Hepatic stellate cell (primary cell): ENCODE measurements at regions not wholly inside any gene's neighbourhood (a gene's known extent, or its start where the extent isn't known, plus 50 kb on each side); places are given as distances from the start of the nearest gene placed in this dataset.
"Not testable (repeated sequence)": the region's sequence is repeated elsewhere in the genome, so short reads cannot be mapped to it uniquely, and the experiment has no call there.

Experiments
- DNase-seq: peaks from one replicate; pipeline ENCODE4 v3.0.0; 2011; ENCODE audit warnings: low spot score

DNA sequence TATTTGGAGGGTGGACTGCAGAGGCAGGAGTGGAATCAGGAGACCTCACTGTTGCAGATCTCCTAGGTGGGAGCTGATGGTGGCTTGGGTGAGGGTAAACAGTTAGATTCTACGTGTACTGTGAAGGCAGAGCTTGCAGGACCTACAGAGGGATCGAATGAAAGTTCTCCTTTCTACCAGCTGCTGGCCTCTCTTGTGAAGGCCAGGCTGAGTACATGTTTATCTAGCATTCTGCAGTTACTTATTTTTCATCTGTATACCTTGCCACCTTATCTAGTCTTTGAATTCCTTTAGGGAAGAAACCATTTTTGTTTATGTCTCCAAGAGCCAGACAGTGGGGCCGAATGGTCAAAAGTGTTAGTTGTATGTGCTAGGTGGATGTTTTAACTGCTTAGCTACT is 57.6 kb downstream of the PTTG1 start:
- DNase-seq, result no peak

DNA sequence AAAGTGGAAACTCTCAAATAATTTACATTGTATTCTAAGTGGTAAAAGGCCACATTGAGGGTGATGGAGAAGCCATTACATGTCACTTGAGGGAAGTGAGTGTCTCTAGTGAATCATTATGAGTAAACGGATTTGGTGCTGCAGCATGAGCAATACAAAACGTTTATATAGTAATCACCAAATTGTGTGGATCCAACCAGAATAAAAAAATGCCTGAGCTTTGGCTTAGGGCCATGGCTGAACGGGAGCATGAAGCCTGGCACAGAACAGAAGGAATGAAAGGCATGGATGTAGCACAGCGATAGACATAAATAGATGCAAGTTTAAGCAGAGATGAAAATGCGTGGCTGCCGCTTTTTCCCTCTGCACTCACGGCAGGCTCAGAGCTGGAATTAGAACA is 58.3 kb downstream of the PTTG1 start:
- peak; percentile 30 for DNase-seq

DNA sequence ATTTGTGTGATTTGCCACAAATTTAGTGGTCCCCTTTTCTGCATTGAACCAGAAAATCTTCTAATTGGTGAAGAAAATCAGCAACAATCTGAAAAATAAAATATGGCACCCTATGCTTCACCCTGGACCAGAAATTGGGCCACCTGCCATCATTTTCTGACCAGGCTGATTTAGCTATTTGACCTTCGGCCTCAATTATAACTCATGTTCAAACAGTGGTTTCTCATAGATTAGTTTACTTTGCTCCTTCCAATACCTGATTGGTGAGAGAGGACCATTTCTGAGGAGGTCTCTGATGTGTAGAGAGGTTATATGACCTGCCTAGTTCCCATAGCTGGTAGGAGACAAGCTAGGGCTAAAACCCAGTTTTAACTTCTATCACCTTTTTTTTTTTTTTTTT is 59.0 kb downstream of the PTTG1 start:
- no peak for DNase-seq

DNA sequence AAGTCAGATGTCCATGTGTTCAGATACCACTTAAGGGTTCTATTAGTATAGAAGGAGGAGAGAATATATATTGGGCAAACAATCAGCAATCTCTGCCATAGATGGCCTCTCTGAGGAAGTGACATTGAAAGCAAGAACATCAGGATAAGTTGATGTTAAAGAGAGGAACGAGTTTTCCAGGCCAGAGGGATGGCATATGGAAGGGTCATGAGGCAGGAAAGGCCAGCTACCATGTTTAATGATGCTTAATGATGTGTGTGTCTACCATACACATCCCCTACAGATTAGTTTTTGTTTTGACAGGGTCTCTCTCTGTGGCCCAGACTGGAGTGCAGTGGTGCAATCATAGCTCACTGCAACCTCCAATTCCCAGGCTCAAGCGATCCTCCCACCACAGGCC is 63.0 kb downstream of the PTTG1 start:
- no peak for DNase-seq

DNA sequence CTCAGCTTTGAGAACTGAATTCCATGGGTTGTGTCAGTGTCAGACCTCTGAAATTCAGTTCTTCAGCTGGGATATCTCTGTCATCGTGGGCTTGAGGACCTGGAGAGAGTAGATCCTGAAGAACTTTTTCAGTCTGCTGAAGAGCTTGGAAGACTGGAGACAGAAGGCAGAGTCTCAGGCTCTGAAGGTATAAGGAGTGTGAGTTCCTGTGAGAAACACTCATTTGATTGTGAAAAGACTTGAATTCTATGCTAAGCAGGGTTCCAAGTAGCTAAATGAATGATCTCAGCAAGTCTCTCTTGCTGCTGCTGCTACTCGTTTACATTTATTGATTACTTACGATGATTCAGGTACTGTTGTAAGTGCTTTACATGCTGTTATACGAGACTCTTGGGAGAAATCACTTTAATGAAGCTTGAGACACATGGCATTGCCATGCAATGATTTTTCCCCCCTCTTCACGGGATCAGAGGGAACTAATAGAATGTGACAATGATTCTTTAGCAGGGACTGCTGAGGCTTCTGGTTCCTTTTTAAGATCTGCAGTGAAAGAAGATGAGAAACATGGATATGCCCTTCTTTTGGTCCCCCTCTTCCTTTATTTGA is 63.8 kb downstream of the PTTG1 start:
- no peak for DNase-seq

DNA sequence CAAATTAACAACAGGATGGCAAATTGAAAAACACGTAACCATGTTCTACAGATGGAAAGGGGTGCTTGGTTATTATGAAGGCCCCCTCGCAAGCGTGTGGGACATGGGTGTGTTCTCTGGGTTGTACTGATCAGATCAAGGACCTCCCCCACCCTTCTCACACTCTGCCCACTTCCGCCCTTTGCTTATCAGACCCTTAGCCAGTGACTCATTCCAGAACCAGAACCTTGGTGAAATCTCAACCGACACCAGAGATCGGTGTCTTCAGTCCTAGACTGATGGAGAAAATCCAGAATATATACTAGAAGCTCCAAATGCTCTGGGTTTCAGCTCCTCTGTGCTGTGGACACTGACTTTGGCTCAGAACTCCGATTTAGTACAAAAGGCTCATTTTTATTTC is 64.9 kb downstream of the PTTG1 start:
- DNase-seq, result no peak

DNA sequence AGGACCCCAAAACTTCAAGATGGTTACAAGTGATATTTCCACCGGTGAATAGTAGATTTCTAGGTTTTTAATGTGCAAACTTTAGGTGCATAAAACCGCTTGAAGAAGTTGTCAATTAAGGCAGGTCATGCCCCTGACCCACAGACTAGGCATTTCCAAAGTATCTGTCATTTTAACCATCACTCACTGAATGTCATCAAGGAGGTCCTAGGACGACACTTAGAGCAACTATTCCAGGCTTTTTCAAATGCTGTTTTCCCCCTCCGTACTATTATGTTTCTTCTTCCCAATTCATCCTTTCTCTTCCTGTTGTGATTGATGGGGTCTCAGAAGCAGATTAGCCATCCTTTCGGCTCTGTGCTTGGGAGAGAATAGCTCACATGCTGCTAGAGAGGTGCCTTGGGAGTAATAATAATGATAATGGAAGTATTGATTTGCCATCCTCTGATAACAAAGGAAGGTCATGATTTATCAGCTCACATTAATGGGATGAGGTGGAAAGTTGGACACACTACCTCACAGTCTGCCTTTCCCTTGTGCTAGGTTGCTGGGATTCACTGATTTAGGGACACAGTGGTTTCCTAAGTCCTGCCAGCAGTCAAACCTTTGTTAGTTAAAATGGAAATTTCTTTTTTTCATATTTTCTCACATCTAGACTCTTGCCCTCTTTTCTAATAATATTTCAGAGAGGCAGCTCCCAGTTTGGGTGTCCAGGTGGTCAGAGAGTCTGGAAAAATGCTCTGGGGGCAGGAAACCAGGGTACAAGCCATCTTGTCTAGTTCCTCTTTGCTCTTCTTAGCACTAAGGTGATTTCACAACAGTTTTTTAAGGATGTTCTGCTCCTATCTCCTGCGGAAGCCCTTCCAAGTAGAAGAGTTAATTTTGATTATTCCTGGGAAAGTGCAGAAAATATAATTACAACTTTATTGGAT is 67.0 kb downstream of the PTTG1 start:
- no peak for DNase-seq

DNA sequence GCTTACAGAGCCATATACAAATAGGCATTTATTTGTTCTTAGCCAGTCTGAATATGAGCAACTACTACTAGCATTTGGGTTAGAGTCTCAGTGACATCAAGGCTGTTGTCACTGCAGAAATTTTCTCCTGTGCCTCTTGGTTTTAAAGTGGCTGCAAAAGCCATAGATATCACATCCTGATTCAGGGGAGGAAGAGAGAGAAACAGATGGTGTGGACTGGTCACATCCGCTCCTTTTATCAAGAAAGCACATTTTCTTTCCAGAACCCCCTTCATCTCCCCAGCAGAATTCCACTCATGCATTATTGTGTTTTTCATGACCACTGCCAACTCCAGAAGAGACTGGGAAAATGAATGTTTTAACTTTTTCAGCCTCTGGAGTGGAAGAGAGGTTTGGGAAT is 69.8 kb downstream of the PTTG1 start:
- DNase-seq, result no peak

DNA sequence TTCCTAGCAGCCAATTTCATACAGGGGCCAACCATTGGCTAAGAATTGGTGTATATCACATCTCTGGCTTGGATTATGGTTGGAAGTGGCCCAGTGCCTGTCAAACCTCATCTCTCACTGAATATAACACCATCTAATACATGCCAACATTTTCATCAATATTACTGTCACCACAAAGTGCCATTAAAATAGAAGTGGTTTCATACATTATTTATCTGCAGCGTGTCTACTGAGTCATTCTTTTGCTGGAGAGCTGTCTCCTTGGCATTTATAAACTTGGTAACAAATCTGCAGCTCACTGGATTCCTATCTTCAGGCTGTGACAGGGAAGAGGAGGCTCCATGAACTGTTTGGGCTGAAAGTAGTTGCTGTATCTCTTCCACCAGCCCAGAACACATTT is 70.9 kb downstream of the PTTG1 start:
- no peak for DNase-seq

DNA sequence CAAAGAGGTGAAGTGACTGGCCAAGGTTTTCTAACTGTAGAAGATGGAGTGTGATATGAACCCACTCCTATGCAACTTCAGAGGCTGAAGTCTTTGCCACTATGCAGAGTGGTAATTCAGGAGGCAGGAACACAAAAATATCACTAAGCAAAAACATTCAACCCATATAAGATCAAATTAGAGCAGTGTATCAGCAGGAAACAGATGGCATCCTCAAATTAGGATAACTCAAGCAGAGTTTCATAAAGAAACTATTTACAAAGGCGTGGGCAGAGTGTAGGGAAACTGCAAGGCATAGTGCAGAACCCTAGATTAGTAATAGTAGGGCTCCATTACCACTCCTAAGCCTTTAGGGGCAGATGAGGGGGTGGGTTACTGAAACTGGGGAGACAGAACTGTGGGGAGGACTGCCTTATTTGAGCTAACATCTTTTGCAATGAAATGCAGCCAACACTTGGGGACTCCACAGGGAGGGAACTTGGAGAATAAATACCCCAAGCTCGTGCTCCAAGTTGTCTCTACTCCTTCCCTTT is 72.2 kb downstream of the PTTG1 start:
- DNase-seq, result no peak

DNA sequence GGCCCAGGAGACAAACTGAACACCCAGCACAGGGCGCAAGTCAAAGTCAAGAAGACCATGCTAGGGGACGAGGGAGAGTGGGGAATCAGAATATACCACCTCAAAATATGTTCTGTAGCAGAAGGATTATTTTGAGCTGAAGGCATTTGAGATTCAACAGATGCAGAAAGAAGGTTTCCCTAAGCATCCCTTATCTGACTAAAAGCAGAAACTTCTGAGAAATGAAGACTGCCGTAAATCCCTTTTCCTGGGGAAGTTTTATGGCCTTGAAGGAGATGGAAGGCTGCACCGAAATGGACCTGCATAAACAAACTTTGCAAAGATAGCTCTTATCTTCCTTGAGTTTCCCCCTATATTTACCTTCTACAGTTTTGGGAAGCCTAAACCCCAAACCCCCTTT is 72.8 kb downstream of the PTTG1 start:
- DNase-seq, result no peak

DNA sequence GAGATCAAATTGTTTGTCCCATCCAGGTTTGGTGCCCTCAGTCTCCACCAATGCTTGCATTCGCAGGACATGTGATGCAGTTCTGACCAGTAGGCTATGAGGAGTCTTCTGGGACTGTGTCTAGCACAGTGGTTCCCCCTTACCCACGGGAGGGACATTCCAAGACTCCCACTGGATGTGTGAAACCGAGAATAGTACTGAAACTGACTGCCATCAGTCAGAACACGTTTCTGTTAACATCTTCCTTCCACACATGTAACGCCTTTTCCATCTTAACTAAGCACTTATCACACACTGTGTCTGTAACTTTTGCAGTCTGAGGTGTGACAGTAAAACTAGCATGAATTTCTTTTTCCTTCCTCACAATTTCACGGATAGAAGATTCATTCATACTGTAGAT is 74.7 kb downstream of the PTTG1 start:
- DNase-seq, result no peak

DNA sequence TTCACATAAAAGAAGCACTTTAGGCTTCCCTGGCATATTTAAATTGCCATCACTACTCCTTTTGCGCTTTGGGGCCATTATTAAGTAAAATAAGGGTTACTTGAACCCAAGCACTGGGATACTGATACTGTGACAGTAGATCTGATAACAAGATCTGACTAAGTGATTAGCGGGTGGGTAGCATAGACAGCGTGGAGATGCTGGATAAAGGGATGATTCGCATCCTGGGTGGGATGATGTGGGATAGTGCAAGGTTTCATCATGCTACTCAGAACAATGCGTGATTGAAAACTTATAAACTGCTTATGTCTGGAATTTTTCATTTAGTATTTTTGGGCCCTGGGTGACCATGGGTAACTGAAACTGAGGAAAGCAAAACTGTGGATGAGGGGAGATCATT is 75.1 kb downstream of the PTTG1 start:
- no peak for DNase-seq

DNA sequence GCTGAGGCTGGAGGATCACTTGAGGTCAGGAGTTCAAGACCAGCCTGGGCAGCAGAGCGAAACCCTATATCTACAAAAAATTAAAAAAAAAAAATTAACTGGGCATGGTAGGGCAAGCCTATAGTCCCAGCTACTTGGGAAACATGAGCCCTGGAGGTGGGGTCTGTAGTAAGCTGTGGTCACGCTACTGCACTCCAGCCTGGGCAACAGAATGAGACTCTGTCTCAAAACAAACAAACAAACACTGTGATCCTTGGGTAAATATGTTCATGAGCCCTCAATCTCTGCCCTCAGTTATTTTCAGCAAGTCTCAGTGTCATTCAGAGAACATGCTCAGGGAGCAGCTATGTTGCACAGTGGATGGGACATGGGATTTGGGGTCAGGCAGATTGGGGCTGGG is 76.2 kb downstream of the PTTG1 start:
- no peak for DNase-seq

DNA sequence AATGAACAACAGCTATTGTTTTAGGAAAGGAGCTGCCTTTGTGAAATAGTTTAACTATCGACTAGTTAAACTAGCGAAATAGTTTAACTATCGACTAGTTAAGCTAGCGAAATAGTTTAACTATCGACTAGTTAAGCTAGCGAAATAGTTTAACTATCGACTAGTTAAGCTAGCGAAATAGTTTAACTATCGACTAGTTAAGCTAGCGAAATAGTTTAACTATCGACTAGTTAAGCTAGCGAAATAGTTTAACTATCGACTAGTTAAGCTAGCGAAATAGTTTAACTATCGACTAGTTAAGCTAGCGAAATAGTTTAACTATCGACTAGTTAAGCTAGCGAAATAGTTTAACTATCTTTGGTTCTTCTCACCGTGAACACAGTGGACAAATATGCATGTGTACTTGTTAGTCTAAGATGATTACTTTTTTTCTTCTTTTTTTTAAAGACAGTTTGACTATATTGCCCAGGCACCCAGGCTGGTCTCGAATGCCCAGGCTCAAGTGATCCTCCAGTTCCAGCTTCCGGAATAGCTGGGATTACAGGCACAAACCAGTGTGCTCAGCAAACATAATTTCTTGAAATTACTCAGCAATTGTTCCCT is 76.9 kb downstream of the PTTG1 start:
- DNase-seq, result not testable (repeated sequence)

DNA sequence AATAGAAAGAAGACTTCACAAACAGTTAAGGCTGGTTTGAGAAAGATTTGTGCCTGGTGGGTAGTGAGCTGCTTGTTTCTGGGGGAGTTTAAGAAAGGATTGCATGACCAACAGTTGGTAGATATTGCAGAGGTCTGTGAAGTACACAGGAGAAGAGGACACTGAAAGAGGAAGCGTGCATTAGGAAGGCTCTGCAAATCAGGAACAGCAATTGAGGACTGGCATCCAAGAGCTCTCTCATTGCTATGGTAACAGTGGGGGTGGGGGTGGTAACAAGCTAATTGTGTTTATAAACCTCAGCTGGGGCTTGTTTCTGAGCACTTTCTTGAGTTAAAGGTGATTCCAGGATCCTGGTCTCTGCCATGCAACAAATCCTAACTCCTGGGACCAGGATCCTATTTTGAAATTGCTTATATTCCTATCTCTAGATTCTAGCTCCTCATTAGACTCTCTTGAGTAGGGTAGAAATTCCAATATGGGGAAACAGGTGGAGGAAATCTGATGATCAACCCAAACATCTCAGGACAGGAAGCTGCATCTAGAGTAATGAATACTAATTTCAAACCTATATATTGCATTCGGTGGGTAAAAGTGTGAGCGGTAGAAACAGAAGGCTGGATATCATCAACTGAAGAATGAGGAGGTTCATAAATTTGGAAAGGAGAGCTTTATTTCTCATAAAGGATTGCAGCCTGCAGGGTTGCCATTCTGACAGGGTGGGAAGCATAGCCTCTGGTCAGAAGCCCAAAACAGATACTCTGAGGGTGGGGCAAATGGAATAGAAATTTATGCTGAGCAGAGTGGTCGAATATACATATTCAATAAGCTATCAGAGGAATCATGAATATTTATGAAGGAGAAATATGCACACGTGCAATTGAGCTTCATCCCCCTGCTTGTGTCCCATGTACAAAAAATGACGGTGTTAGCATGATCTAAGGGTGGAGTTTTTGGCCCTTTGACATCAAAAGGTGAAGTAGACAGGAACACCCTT is 79.4 kb downstream of the PTTG1 start:
- no peak for DNase-seq

DNA sequence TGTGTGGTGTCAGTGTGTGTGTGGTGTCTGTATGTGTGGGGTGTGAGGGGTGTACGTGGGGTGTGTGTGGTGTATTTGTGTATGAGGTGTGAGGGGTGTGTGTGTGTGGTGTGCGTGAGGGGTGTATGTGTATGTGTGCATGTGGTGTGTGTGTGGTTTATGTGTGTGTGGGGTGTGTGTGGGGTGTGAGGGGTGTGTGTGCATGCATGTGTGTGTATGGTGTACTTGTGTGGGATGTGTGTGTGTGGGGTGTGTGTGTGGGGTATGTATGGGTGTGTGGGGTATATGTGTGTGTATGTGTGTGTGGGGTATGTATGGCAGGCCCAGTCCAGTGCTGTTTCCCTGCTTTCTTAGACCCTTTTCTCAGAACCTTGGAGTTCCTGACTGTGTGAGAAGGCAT is 83.3 kb downstream of the PTTG1 start:
- DNase-seq, result no peak

DNA sequence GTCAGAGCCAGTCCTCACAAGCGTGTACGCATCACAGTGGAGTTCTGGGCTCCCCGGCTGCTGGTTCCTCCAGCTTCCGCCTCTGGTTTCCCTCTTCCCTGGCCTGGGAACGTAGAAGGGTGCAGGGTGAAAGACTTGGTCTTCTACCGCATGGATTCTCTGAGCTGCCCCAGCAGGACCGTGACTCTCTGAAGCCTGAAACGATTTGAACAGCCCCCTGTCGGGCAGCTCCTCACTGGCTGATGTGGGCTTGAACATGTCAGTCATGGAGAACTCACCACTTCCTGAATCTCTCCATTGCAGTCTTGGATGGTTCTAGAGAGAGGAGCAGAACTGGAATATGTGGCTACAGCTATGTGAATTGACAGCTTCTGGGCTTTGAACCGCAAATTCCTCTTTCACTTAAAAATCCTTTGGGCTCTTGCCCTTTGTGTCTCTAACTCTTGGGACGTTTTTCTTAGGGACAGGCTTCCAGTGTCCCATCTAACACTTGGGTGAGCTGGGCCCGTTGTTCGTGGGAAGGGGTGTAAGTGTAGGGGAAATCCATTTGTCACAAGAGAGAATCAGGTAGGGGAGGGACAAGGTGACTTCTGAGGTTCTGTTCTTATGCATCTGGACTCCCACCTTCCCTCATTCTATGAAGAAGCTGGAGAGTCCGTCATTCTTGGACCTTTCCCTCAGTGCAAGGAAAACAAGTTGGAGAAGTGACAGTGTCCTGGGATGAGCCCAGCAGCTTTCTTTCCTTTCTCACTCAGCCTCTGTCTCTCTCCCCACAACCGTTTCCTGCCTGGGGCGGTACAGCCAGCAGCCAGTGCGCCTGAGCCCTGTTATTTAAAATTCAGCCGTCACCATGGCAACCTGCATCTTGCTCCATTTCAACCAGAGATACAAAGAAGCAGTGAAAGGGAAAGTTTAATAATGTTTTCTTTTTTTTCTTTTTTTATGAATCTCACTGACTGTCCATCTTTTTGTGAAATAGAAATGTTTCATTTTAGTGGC is 84.7 kb downstream of the PTTG1 start:
- no peak for DNase-seq

DNA sequence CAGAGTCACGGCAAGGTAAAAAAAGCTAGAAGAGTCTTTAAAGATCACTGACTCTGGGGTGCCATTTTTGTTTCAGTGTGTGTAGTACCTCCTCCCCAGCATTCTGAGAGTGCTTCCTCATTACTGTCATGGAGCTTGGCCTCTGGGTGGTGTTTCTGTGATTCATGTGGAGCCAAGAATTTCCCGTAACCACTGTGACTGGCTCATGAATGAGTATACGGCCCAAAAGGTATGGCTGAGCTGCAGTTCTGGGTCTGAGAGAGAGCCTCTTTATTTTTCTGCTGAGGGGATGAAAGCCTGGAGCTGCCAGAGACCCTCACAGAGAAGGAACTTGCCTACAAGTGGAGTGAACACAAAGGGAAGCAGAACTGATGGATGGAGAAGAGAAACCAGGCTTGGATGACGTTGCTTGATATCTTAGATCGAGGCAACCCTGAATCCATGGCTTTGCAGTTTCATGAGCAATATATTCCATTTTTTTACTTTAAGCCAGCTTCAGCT is 85.6 kb downstream of the PTTG1 start:
- DNase-seq, result peak; percentile 17

DNA sequence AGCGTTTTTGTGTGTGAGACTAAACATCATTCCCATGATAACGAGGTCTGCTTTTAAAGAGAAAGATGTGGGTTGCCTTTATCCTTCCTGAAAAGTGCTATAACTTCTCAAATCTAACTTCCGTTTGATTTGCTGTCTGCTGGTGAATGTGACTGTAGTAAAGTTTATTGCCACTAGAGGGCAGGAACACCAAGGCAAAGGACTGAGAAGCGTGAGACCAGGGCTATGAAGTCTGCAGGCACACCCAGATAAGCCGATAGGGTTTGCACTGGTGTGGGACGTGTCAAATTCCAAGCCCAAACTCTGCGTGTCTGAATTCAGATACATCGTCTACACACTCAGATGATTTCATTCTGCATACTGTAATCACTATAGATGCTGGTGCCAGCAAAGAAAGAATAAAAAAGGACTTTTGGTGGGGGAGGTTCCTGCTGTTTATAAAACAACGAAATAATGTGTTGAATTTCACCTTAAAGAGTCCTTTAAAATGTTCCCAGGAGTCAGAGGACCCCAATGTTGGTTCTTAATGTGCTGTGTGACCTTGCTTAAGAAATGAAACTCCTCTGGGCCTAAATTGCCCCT is 87.2 kb downstream of the PTTG1 start:
- peak; percentile 76 for DNase-seq
